ENCODE measurements at regions not wholly inside any gene's neighbourhood (a gene's known extent, or its start where the extent isn't known, plus 50 kb on each side); places are given as distances from the start of the nearest gene placed in this dataset.

GRCh38 chr22:49659924-49660315 lies 167.8 kb downstream of the BRD1 start:
- no peaks in the 10 kb centered on the region for H3K27me3 ChIP-seq (ENCODE audit: low read length)
- no peaks in the 10 kb centered on the region for H4K20me1 ChIP-seq (ENCODE audit: low read depth, low read length)
- TF ChIP-seq CTCF (IDR thresholded peaks at IDR 0.05; ENCODE audit: insufficient read depth, low read length, poor library complexity, severe bottlenecking) (no peak), EZH2phosphoT487 (conservative IDR thresholded peaks at IDR 0.05; ENCODE audit: low read length) (no peak)
- H3K9me2 ChIP-seq (replicated peaks; ENCODE audit: insufficient read depth, low read length), result no peaks in the 10 kb centered on the region
- H3K4me2 ChIP-seq (ENCODE audit: low read depth, low read length, poor library complexity, severe bottlenecking), result no peak overlapping the region
- no peaks in the 10 kb centered on the region for H3K36me3 ChIP-seq (ENCODE audit: low read length)
- H3K27ac ChIP-seq (ENCODE audit: low read depth, low read length), result no peak overlapping the region
- no peak overlapping the region for H2AFZ ChIP-seq (ENCODE audit: low read depth, low read length, severe bottlenecking)
- no peak overlapping the region for H3K4me3 ChIP-seq (ENCODE audit: insufficient read depth, low read length, poor library complexity, severe bottlenecking)
- H3K79me2 ChIP-seq (ENCODE audit: insufficient read depth, low read length), result peaks cover 17% of the 10 kb centered on the region
- H3K9me3 ChIP-seq (ENCODE audit: insufficient read depth, low read length), result no peaks in the 10 kb centered on the region
- H3K9ac ChIP-seq (ENCODE audit: low read length), result no peak overlapping the region
- no peaks in the 10 kb centered on the region for H3F3A ChIP-seq (ENCODE audit: insufficient read depth)

DNA sequence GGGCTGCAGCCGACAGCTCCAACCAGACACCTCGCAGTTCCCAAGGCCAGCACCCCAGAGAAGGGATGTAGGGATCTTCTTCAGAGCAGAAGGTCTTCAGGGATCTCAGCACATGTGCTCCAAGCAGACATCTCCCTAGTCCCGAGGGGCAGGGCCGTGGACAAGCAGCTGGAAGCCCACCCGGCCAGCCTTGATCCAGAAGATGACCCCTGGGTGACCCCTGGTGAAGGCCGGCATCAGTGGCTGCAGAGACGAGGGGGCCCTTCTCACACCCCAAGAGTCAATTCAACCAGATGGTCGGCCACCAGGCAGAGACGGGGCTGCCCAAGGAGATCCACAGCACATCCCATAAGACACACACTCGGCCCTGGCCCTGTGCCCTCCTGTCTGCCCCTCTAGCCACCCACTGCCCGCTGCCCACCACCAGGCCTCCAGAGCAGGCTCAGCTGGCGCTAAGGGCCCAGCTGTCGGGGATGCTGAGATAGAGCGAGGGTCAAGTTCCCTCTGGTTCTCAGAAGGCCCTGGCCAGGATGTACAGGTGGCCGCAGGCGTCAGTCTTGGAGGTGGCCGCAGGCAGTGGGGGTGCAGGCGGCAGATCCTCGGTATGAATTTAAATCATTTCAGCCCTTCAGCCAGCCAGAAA lies 168.3 kb downstream of the BRD1 start:
- no peaks in the 10 kb centered on the region for H3K27me3 ChIP-seq (ENCODE audit: low read length)

DNA sequence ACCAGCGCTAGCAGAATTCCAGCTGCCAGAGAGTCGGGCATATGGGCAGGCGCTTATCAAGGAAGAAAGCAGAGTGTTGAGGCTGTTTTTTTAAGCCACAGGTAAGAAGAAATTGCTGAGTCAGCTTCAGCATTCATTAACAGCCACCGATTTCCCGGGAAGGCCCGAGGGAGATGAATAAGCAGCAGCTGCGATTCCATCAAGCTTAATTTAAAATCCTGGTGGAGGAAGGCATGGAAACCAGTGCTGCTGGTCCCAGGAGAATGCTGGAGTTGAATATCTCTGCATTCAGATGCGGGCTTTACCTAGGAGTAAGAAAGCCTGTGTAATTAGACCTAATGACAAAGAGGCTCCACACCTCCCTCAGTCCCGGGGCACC lies 168.8 kb downstream of the BRD1 start:
- no peaks in the 10 kb centered on the region for H3K27me3 ChIP-seq (ENCODE audit: low read length)
- no peak overlapping the region for H2AFZ ChIP-seq (ENCODE audit: low read depth, low read length, severe bottlenecking)
- no peaks in the 10 kb centered on the region for H3K36me3 ChIP-seq (ENCODE audit: low read length)
- no peaks in the 10 kb centered on the region for H3F3A ChIP-seq (ENCODE audit: insufficient read depth)
- no peak overlapping the region for H3K27ac ChIP-seq (ENCODE audit: low read depth, low read length)
- peaks cover 27% of the 10 kb centered on the region for H3K79me2 ChIP-seq (ENCODE audit: insufficient read depth, low read length)
- H3K9me2 ChIP-seq (replicated peaks; ENCODE audit: insufficient read depth, low read length), result no peaks in the 10 kb centered on the region
- no peak overlapping the region for H3K4me3 ChIP-seq (ENCODE audit: insufficient read depth, low read length, poor library complexity, severe bottlenecking)
- no peak overlapping the region for H3K4me2 ChIP-seq (ENCODE audit: low read depth, low read length, poor library complexity, severe bottlenecking)
- no peaks in the 10 kb centered on the region for H3K9me3 ChIP-seq (ENCODE audit: insufficient read depth, low read length)
- TF ChIP-seq CTCF (IDR thresholded peaks at IDR 0.05; ENCODE audit: insufficient read depth, low read length, poor library complexity, severe bottlenecking) (no peak), EZH2phosphoT487 (conservative IDR thresholded peaks at IDR 0.05; ENCODE audit: low read length) (no peak)
- no peak overlapping the region for H3K9ac ChIP-seq (ENCODE audit: low read length)
- H4K20me1 ChIP-seq (ENCODE audit: low read depth, low read length), result no peaks in the 10 kb centered on the region

More for the DNA sequence above, 168.3 kb downstream of the BRD1 start:
- no peaks in the 10 kb centered on the region for H3K9me2 ChIP-seq (replicated peaks; ENCODE audit: insufficient read depth, low read length)
- no peak overlapping the region for H3K27ac ChIP-seq (ENCODE audit: low read depth, low read length)
- H4K20me1 ChIP-seq (ENCODE audit: low read depth, low read length), result no peaks in the 10 kb centered on the region
- H3K9ac ChIP-seq (ENCODE audit: low read length), result no peak overlapping the region
- TF ChIP-seq EZH2phosphoT487 (conservative IDR thresholded peaks at IDR 0.05; ENCODE audit: low read length), result no peak
- TF ChIP-seq CTCF (IDR thresholded peaks at IDR 0.05; ENCODE audit: insufficient read depth, low read length, poor library complexity, severe bottlenecking), result no peak
- peaks cover 22% of the 10 kb centered on the region for H3K79me2 ChIP-seq (ENCODE audit: insufficient read depth, low read length)
- no peak overlapping the region for H3K4me2 ChIP-seq (ENCODE audit: low read depth, low read length, poor library complexity, severe bottlenecking)
- H3K9me3 ChIP-seq (ENCODE audit: insufficient read depth, low read length), result no peaks in the 10 kb centered on the region
- no peak overlapping the region for H2AFZ ChIP-seq (ENCODE audit: low read depth, low read length, severe bottlenecking)
- H3K4me3 ChIP-seq (ENCODE audit: insufficient read depth, low read length, poor library complexity, severe bottlenecking), result no peak overlapping the region
- H3F3A ChIP-seq (ENCODE audit: insufficient read depth), result no peaks in the 10 kb centered on the region
- no peaks in the 10 kb centered on the region for H3K36me3 ChIP-seq (ENCODE audit: low read length)
